ENCODE measurements at regions not wholly inside any gene's neighbourhood (a gene's known extent, or its start where the extent isn't known, plus 50 kb on each side); places are given as distances from the start of the nearest gene placed in this dataset.

- TF ChIP-seq CTCF (conservative IDR thresholded peaks at IDR 0.05; ENCODE audit: low read length) (no peak), EZH2phosphoT487 (IDR thresholded peaks at IDR 0.05; ENCODE audit: borderline replicate concordance) (no peak)
Observed at GRCh38 chr6:125508793-125509192, 207.0 kb upstream of the HDDC2 start.

Data from Loucy (cell line).